WERI-Rb-1 (cell line): ENCODE measurements at regions not wholly inside any gene's neighbourhood (a gene's known extent, or its start where the extent isn't known, plus 50 kb on each side); places are given as distances from the start of the nearest gene placed in this dataset.

ENCODE experiments used
- DNase-seq: peaks from one replicate; pipeline ENCODE4 v3.0.0-alpha.2; 2020
- H3K27ac ChIP-seq: fragments of 250-450 bp; sonication (Bioruptor Pico); 2 replicates; pipeline ENCODE4 v1.5.1; 2020; ENCODE audit warnings: mild to moderate bottlenecking, moderate library complexity
- H3K27me3 ChIP-seq: fragments of 250-450 bp; sonication (Bioruptor Pico); 2 replicates; pipeline ENCODE4 v1.5.1; 2021; ENCODE audit warnings: mild to moderate bottlenecking, low read depth, moderate library complexity; ENCODE audit not compliant: insufficient read depth, severe bottlenecking
- H3K36me3 ChIP-seq: fragments of 250-450 bp; sonication (Bioruptor Pico); 2 replicates; pipeline ENCODE4 v1.5.1; 2020; ENCODE audit warnings: mild to moderate bottlenecking, moderate library complexity
- H3K4me3 ChIP-seq: 2 replicates; pipeline ENCODE4 v1.5.1; 2011; ENCODE audit warnings: low read depth, mild to moderate bottlenecking, control low read depth, low read length
- H3K9me3 ChIP-seq: fragments of 250-450 bp; sonication (Bioruptor Pico); 2 replicates; pipeline ENCODE4 v1.5.1; 2021; ENCODE audit warnings: mild to moderate bottlenecking, moderate library complexity; ENCODE audit not compliant: severe bottlenecking
- CTCF ChIP-seq: IDR thresholded peaks from 2 replicates; pipeline ENCODE4 v1.5.1; 2011; ENCODE audit warnings: low read depth, mild to moderate bottlenecking, control low read depth, inconsistent platforms, low read length

- DNase-seq, result no peak
- Histone ChIP-seq H3K27me3 (no peaks in the 10 kb centered on the region), H3K27ac (no peak overlapping the region), H3K4me3 (no peak overlapping the region), H3K9me3 (no peaks in the 10 kb centered on the region), H3K36me3 (no peaks in the 10 kb centered on the region)
- no peak for TF ChIP-seq CTCF
These were observed 119.4 kb upstream of the PLEKHA5 start for GRCh38 chr12:19010087-19010486.

- no peaks in the 10 kb centered on the region for H3K27me3 ChIP-seq
These were observed 118.8 kb upstream of the PLEKHA5 start for GRCh38 chr12:19010726-19011125.

GRCh38 chr12:19012965-19013364 lies 116.6 kb upstream of the PLEKHA5 start:
- DNase-seq, result no peak
- Histone ChIP-seq H3K36me3 (no peaks in the 10 kb centered on the region), H3K27ac (no peak overlapping the region), H3K27me3 (no peaks in the 10 kb centered on the region), H3K9me3 (no peaks in the 10 kb centered on the region), H3K4me3 (no peak overlapping the region)
- TF ChIP-seq CTCF, result no peak

More at GRCh38 chr12:19010726-19011125, 118.8 kb upstream of the PLEKHA5 start:
- no peak for DNase-seq
- H3K27ac ChIP-seq, result no peak overlapping the region
- no peak overlapping the region for H3K4me3 ChIP-seq
- no peak for TF ChIP-seq CTCF
- H3K36me3 ChIP-seq, result no peaks in the 10 kb centered on the region
- H3K9me3 ChIP-seq, result no peaks in the 10 kb centered on the region

GRCh38 chr12:19014240-19014639 lies 115.3 kb upstream of the PLEKHA5 start:
- no peak for DNase-seq

GRCh38 chr12:19015285-19015684 lies 114.2 kb upstream of the PLEKHA5 start:
- no peaks in the 10 kb centered on the region for H3K27me3 ChIP-seq
- H3K27ac ChIP-seq, result no peak overlapping the region
- H3K36me3 ChIP-seq, result no peaks in the 10 kb centered on the region
- no peak for DNase-seq
- no peaks in the 10 kb centered on the region for H3K9me3 ChIP-seq
- H3K4me3 ChIP-seq, result no peak overlapping the region
- no peak for TF ChIP-seq CTCF

More at GRCh38 chr12:19014240-19014639, 115.3 kb upstream of the PLEKHA5 start:
- Histone ChIP-seq H3K4me3 (no peak overlapping the region), H3K9me3 (no peaks in the 10 kb centered on the region), H3K36me3 (no peaks in the 10 kb centered on the region), H3K27me3 (no peaks in the 10 kb centered on the region), H3K27ac (no peak overlapping the region)
- no peak for TF ChIP-seq CTCF

DNA sequence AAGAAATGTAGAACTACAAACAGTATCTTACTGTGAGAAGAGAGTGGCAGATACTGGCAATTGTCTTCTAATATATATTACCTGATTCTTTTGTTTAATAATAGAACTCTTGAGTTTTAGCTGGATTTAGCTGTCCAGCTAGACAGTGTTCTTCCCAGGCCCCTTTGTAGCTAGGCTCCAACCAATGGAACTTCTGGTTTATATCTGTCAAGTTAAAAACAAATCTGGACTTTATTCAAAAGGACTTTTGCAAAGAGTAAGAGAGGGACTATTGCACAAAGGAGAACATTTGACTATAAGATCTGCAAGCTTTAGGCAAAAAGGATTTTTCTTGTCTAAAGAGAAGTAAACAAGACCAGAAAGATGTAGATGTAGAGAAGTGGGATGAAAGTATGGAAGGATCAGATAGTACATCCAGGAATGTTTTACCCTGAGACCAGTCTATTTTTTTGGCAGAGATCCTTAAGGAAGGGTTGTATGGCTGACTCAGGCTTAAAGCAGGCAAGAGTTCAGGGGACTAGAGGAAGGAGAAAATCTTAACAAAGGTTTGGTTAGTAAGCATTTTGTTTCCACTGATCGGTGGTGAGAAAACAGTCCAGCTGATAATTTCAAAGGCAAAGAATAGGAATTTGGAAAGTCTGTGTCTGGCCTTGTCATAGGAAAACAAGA lies 111.1 kb upstream of the PLEKHA5 start:
- Histone ChIP-seq H3K4me3 (no peak overlapping the region), H3K27me3 (no peaks in the 10 kb centered on the region), H3K9me3 (no peaks in the 10 kb centered on the region), H3K27ac (no peak overlapping the region), H3K36me3 (no peaks in the 10 kb centered on the region)
- no peak for TF ChIP-seq CTCF
- no peak for DNase-seq
